Liver (tissue), 8 donors: ENCODE measurements at regions not wholly inside any gene's neighbourhood (a gene's known extent, or its start where the extent isn't known, plus 50 kb on each side); places are given as distances from the start of the nearest gene placed in this dataset.

Experiments
- DNase-seq: peaks from one replicate; pipeline ENCODE4 v3.0.0-alpha.2; 2017; ENCODE audit warnings: low spot score
- H3K27ac ChIP-seq, 2 donors: one replicate each; pipeline ENCODE4 v1.7.0; 2013; ENCODE audit warnings: inconsistent platforms in 2 of 2, low read length in 2 of 2, control low read depth in 1 of 2, low read depth in 1 of 2, mild to moderate bottlenecking in 1 of 2
- H3K27me3 ChIP-seq, 4 donors: one replicate each; pipeline versions ENCODE4 v1.6.1 to v1.7.0; 2013; ENCODE audit warnings: low read length in 3 of 4, inconsistent platforms in 1 of 4, mild to moderate bottlenecking in 1 of 4, moderate library complexity in 1 of 4; ENCODE audit not compliant: control insufficient read depth in 4 of 4, insufficient read depth in 4 of 4
- H3K36me3 ChIP-seq, 4 donors: one replicate each; pipeline versions ENCODE4 v1.6.1 to v1.7.0; 2013; ENCODE audit warnings: low read length in 3 of 4, mild to moderate bottlenecking in 3 of 4, low read depth in 1 of 4, moderate library complexity in 1 of 4; ENCODE audit not compliant: control insufficient read depth in 4 of 4, insufficient read depth in 3 of 4
- H3K4me1 ChIP-seq, 4 donors: one replicate each; pipeline versions ENCODE4 v1.6.1 to v1.7.0; 2013; ENCODE audit warnings: low read length in 3 of 4, mild to moderate bottlenecking in 3 of 4, moderate library complexity in 1 of 4; ENCODE audit not compliant: control insufficient read depth in 4 of 4, insufficient read depth in 4 of 4
- H3K4me3 ChIP-seq, 3 donors: one replicate each; pipeline versions ENCODE4 v1.6.1 to v1.7.0; 2013; ENCODE audit warnings: low read length in 3 of 3, control low read depth in 1 of 3, low read depth in 1 of 3, mild to moderate bottlenecking in 1 of 3
- H3K9ac ChIP-seq, 2 donors: one replicate each; pipeline ENCODE4 v1.7.0; 2013; ENCODE audit warnings: low read length in 2 of 2, mild to moderate bottlenecking in 2 of 2, moderate library complexity in 2 of 2, control low read depth in 1 of 2, low read depth in 1 of 2
- H3K9me3 ChIP-seq, 4 donors: one replicate each; pipeline versions ENCODE4 v1.6.1 to v1.7.0; 2013; ENCODE audit warnings: low read length in 3 of 4; ENCODE audit not compliant: control insufficient read depth in 4 of 4
- ATF3 ChIP-seq: IDR thresholded peaks from 2 replicates; pipeline ENCODE4 v1.6.1; 2016; ENCODE audit warnings: antibody characterized with exemption
- CTCF ChIP-seq: fragments of 150-350 bp; IDR thresholded peaks from 2 replicates; pipeline ENCODE4 v1.5.1; 2017; ENCODE audit warnings: improper control_type of control experiment, low read depth, low read length; ENCODE audit not compliant: missing input control
- EGR1 ChIP-seq, 2 donors: IDR thresholded peaks; 2 replicates each; pipeline ENCODE4 v1.6.1; 2016 to 2018; ENCODE audit warnings: antibody characterized with exemption in 2 of 2, low read depth in 2 of 2
- FOXA1 ChIP-seq: IDR thresholded peaks from 2 replicates; pipeline ENCODE4 v1.6.1; 2016; ENCODE audit warnings: antibody characterized with exemption
- FOXA2 ChIP-seq: IDR thresholded peaks from 2 replicates; pipeline ENCODE4 v1.6.1; 2016; ENCODE audit warnings: antibody characterized with exemption
- GABPA ChIP-seq, 2 donors: IDR thresholded peaks in 1 of 2; conservative IDR thresholded peaks in 1 of 2; 2 replicates each; pipeline ENCODE4 v1.6.1; 2016; ENCODE audit warnings: antibody characterized with exemption in 2 of 2, mild to moderate bottlenecking in 1 of 2, moderate library complexity in 1 of 2
- HNF4A ChIP-seq, 2 donors: conservative IDR thresholded peaks; 2 replicates each; pipeline ENCODE4 v1.6.1; 2016; ENCODE audit warnings: antibody characterized with exemption in 2 of 2, mild to moderate bottlenecking in 2 of 2
- HNF4G ChIP-seq: IDR thresholded peaks from 2 replicates; pipeline ENCODE4 v1.6.1; 2016; ENCODE audit warnings: antibody characterized with exemption
- JUND ChIP-seq, 2 donors: IDR thresholded peaks; 2 replicates each; pipeline ENCODE4 v1.6.1; 2016; ENCODE audit warnings: antibody characterized with exemption in 2 of 2
- MAX ChIP-seq: IDR thresholded peaks from 2 replicates; pipeline ENCODE4 v1.6.1; 2016; ENCODE audit warnings: antibody characterized with exemption
- NR2F2 ChIP-seq: IDR thresholded peaks from 2 replicates; pipeline ENCODE4 v1.6.1; 2016; ENCODE audit warnings: antibody characterized with exemption
- RAD21 ChIP-seq, 2 donors: IDR thresholded peaks; 2 replicates each; pipeline ENCODE4 v1.6.1; 2016; ENCODE audit warnings: antibody characterized with exemption in 2 of 2, mild to moderate bottlenecking in 2 of 2
- REST ChIP-seq: IDR thresholded peaks from 2 replicates; pipeline ENCODE4 v1.6.1; 2016; ENCODE audit warnings: antibody characterized with exemption, mild to moderate bottlenecking
- RXRA ChIP-seq, 2 donors: IDR thresholded peaks; 2 replicates each; pipeline ENCODE4 v1.6.1; 2017 to 2018; ENCODE audit warnings: antibody characterized with exemption in 2 of 2, mild to moderate bottlenecking in 1 of 2
- SP1 ChIP-seq: IDR thresholded peaks from 2 replicates; pipeline ENCODE4 v1.6.1; 2018; ENCODE audit warnings: antibody characterized with exemption, mild to moderate bottlenecking
- TAF1 ChIP-seq: conservative IDR thresholded peaks from 2 replicates; pipeline ENCODE4 v1.6.1; 2016; ENCODE audit warnings: antibody characterized with exemption, mild to moderate bottlenecking
- YY1 ChIP-seq: IDR thresholded peaks from 2 replicates; pipeline ENCODE4 v1.6.1; 2016; ENCODE audit warnings: antibody characterized with exemption, mild to moderate bottlenecking
- ZBTB33 ChIP-seq: IDR thresholded peaks from 2 replicates; pipeline ENCODE4 v1.6.1; 2016; ENCODE audit warnings: antibody characterized with exemption
- WGBS: extraction: QIAGEN DNeasy Blood & Tissue Kit; methylation state at CpG from one replicate; pipeline ENCODE4 v1.1.7; 2013; 5-methylcytosine and 5-hydroxymethylcytosine counted together
- donor health status: healthy.
- donor health status: healthy.
- donor health status: healthy.
- donor health status: healthy.
- donor health status: healthy.

- Histone ChIP-seq H3K9ac (no peak overlapping the region), H3K9me3 (no peaks in the 10 kb centered on the region), H3K27ac (no peak overlapping the region), H3K27me3 (no peaks in the 10 kb centered on the region), H3K4me1 (no peaks in the 10 kb centered on the region), H3K36me3 (no peaks in the 10 kb centered on the region), H3K4me3 (no peak overlapping the region)
- DNase-seq: no peak
- no peak for TF ChIP-seq TAF1
- TF ChIP-seq RAD21 (IDR thresholded peaks at IDR 0.05): no peak
- no peak for TF ChIP-seq ZBTB33
- TF ChIP-seq JUND (IDR thresholded peaks at IDR 0.05): no peak
- no peak for TF ChIP-seq HNF4G
- no peak for TF ChIP-seq SP1
- no peak for TF ChIP-seq GABPA (IDR thresholded peaks at IDR 0.05 in 1 of 2, conservative IDR thresholded peaks at IDR 0.05 in 1 of 2)
- no peak for TF ChIP-seq NR2F2
- TF ChIP-seq HNF4A (conservative IDR thresholded peaks at IDR 0.05): no peak
- no peak for TF ChIP-seq RXRA (IDR thresholded peaks at IDR 0.05)
- TF ChIP-seq EGR1 (IDR thresholded peaks at IDR 0.05; ENCODE audit: low read depth in 2 of 2): no peak
- no peak for TF ChIP-seq MAX
- no peak for TF ChIP-seq ATF3
- no peak for TF ChIP-seq REST
- no peak for TF ChIP-seq YY1
- TF ChIP-seq FOXA2: no peak
- no peak for TF ChIP-seq FOXA1
- WGBS: 84% methylated on average over 2 of the region's 2 CpGs
Observed at GRCh38 chr3:28947751-28948150, 333.1 kb upstream of the RBMS3 start.

GRCh38 chr3:28948685-28949084 lies 332.2 kb upstream of the RBMS3 start:
- no peaks in the 10 kb centered on the region for H3K4me1 ChIP-seq
- DNase-seq: no peak
- no peaks in the 10 kb centered on the region for H3K27me3 ChIP-seq
- no peak overlapping the region for H3K27ac ChIP-seq
- TF ChIP-seq EGR1 (IDR thresholded peaks at IDR 0.05; ENCODE audit: low read depth in 2 of 2) (no peak), HNF4G (no peak), CTCF (no peak), RXRA (IDR thresholded peaks at IDR 0.05) (no peak), YY1 (no peak)
- H3K9ac ChIP-seq: no peak overlapping the region
- H3K9me3 ChIP-seq: no peaks in the 10 kb centered on the region
- H3K4me3 ChIP-seq: no peak overlapping the region
- H3K36me3 ChIP-seq: no peaks in the 10 kb centered on the region
